H9 (cell line): ENCODE measurements at regions not wholly inside any gene's neighbourhood (a gene's known extent, or its start where the extent isn't known, plus 50 kb on each side); places are given as distances from the start of the nearest gene placed in this dataset.

Experiments
- DNase-seq: peaks from one replicate; pipeline ENCODE4 v3.0.0-alpha.2; 2017
- H2AFZ ChIP-seq: one replicate; pipeline ENCODE4 v1.6.1; 2013; ENCODE audit warnings: mild to moderate bottlenecking, low read length, control low read depth, moderate library complexity
- H2AK5ac ChIP-seq: 2 replicates; pipeline ENCODE4 v1.6.1; 2013; ENCODE audit warnings: low read length, control low read depth, mixed read lengths; ENCODE audit not compliant: insufficient read length
- H2BK120ac ChIP-seq: one replicate; pipeline ENCODE4 v1.6.1; 2013; ENCODE audit warnings: low read depth, mild to moderate bottlenecking, low read length, control low read depth, inconsistent platforms; ENCODE audit not compliant: poor library complexity, severe bottlenecking
- H2BK12ac ChIP-seq: 2 replicates; pipeline ENCODE4 v1.6.1; 2013; ENCODE audit warnings: low read length, control low read depth, mixed read lengths, low read depth; ENCODE audit not compliant: insufficient read length
- H2BK15ac ChIP-seq: 2 replicates; pipeline ENCODE4 v1.6.1; 2013; ENCODE audit warnings: low read depth, low read length, control low read depth
- H2BK20ac ChIP-seq: one replicate; pipeline ENCODE4 v1.6.1; 2013; ENCODE audit warnings: low read depth, mild to moderate bottlenecking, low read length, control low read depth, inconsistent platforms; ENCODE audit not compliant: poor library complexity, severe bottlenecking
- H2BK5ac ChIP-seq: 2 replicates; pipeline ENCODE4 v1.6.1; 2013; ENCODE audit warnings: low read length, control low read depth, mixed read lengths; ENCODE audit not compliant: insufficient read length
- H3K14ac ChIP-seq: 2 replicates; pipeline ENCODE4 v1.6.1; 2013; ENCODE audit warnings: low read length, control low read depth; ENCODE audit not compliant: insufficient read depth
- H3K18ac ChIP-seq: 2 replicates; pipeline ENCODE4 v1.6.1; 2013; ENCODE audit warnings: low read depth, mild to moderate bottlenecking, mixed read lengths, low read length, control low read depth; ENCODE audit not compliant: insufficient read length
- H3K23ac ChIP-seq: 2 replicates; pipeline ENCODE4 v1.6.1; 2013; ENCODE audit warnings: low read length, control low read depth, mixed read lengths, low read depth; ENCODE audit not compliant: insufficient read length
- H3K23me2 ChIP-seq: 2 replicates; pipeline ENCODE4 v1.6.1; 2013; ENCODE audit warnings: low read depth, mild to moderate bottlenecking, mixed read lengths, low read length, control low read depth; ENCODE audit not compliant: insufficient read length, poor library complexity, severe bottlenecking
- H3K27ac ChIP-seq: 2 replicates; pipeline ENCODE4 v1.5.1; 2013; ENCODE audit warnings: low read length, control low read depth, mixed read lengths, low read depth; ENCODE audit not compliant: insufficient read length
- H3K27me3 ChIP-seq: 2 replicates; pipeline ENCODE4 v1.6.1; 2013; ENCODE audit warnings: low read length, control low read depth, inconsistent platforms; ENCODE audit not compliant: insufficient read depth
- H3K4ac ChIP-seq: 2 replicates; pipeline ENCODE4 v1.6.1; 2013; ENCODE audit warnings: low read depth, mild to moderate bottlenecking, control low read depth, inconsistent platforms, low read length, moderate library complexity
- H3K4me1 ChIP-seq: 2 replicates; pipeline ENCODE4 v1.6.1; 2013; ENCODE audit warnings: low read length, control low read depth, inconsistent platforms; ENCODE audit not compliant: insufficient read depth
- H3K4me2 ChIP-seq: 2 replicates; pipeline ENCODE4 v1.6.1; 2013; ENCODE audit warnings: low read length, control low read depth, mixed read lengths; ENCODE audit not compliant: insufficient read length, insufficient read depth
- H3K56ac ChIP-seq: 2 replicates; pipeline ENCODE4 v1.6.1; 2013; ENCODE audit warnings: low read depth, mild to moderate bottlenecking, mixed read lengths, low read length, control low read depth; ENCODE audit not compliant: insufficient read length
- H3K79me1 ChIP-seq: 2 replicates; pipeline ENCODE4 v1.6.1; 2013; ENCODE audit warnings: low read depth, mild to moderate bottlenecking, moderate library complexity, low read length, control low read depth, inconsistent platforms; ENCODE audit not compliant: insufficient read depth, poor library complexity, severe bottlenecking
- H3K79me2 ChIP-seq: 2 replicates; pipeline ENCODE4 v1.6.1; 2013; ENCODE audit warnings: low read length, control low read depth, inconsistent platforms; ENCODE audit not compliant: insufficient read depth
- H3K9ac ChIP-seq: 2 replicates; pipeline ENCODE4 v1.6.1; 2013; ENCODE audit warnings: low read length, control low read depth, mixed read lengths; ENCODE audit not compliant: insufficient read length; ENCODE audit errors: extremely low read depth
- H3K9me3 ChIP-seq: one replicate; pipeline ENCODE4 v1.6.1; 2013; ENCODE audit warnings: low read depth, low read length, inconsistent platforms; ENCODE audit not compliant: control insufficient read depth
- H3T11ph ChIP-seq: one replicate; pipeline ENCODE4 v1.6.1; 2013; ENCODE audit warnings: mild to moderate bottlenecking, low read length, control low read depth, inconsistent platforms
- H4K20me1 ChIP-seq: one replicate; pipeline ENCODE4 v1.6.1; 2013; ENCODE audit not compliant: control insufficient read depth, insufficient read length, insufficient read depth
- H4K5ac ChIP-seq: 2 replicates; pipeline ENCODE4 v1.6.1; 2013; ENCODE audit warnings: low read depth, mild to moderate bottlenecking, mixed read lengths, low read length, control low read depth; ENCODE audit not compliant: insufficient read length
- H4K8ac ChIP-seq: replicated peaks from 2 replicates; pipeline ENCODE4 v1.6.1; 2013; ENCODE audit warnings: low read length, control low read depth, mixed read lengths, low read depth; ENCODE audit not compliant: insufficient read length
- H4K91ac ChIP-seq: 2 replicates; pipeline ENCODE4 v1.6.1; 2013; ENCODE audit warnings: low read depth, mild to moderate bottlenecking, moderate library complexity, mixed read lengths, low read length, control low read depth; ENCODE audit not compliant: insufficient read length
- H3K27ac Mint-ChIP-seq, 3 experiments: 2 replicates in 2 of 3; 3 replicates in 1 of 3; pipeline ENCODE4 v1.8.0; 2020 to 2021; ENCODE audit warnings: mixed read lengths in 3 of 3, mild to moderate bottlenecking in 1 of 3, moderate library complexity in 1 of 3
- H3K27me3 Mint-ChIP-seq: 2 replicates; pipeline ENCODE4 v1.8.0; 2021; ENCODE audit warnings: low read depth, mild to moderate bottlenecking, moderate library complexity, mixed read lengths
- H3K36me3 Mint-ChIP-seq, 3 experiments: 2 replicates in 2 of 3; 3 replicates in 1 of 3; pipeline ENCODE4 v1.8.0; 2020 to 2021; ENCODE audit warnings: low read depth in 3 of 3, mixed read lengths in 3 of 3; ENCODE audit not compliant: insufficient read depth in 1 of 3
- H3K4me1 Mint-ChIP-seq, 2 experiments: 2 replicates each; pipeline ENCODE4 v1.8.0; 2020; ENCODE audit warnings: mixed read lengths in 2 of 2
- H3K4me3 Mint-ChIP-seq, 2 experiments: 2 replicates in 1 of 2; 3 replicates in 1 of 2; pipeline ENCODE4 v1.8.0; 2020 to 2021; ENCODE audit warnings: mild to moderate bottlenecking in 2 of 2, mixed read lengths in 2 of 2, moderate library complexity in 1 of 2
- H3K9me3 Mint-ChIP-seq, 2 experiments: 2 replicates in 1 of 2; 3 replicates in 1 of 2; pipeline ENCODE4 v1.8.0; 2020; ENCODE audit warnings: mild to moderate bottlenecking in 2 of 2, mixed read lengths in 2 of 2, moderate library complexity in 1 of 2
- TF ChIP-seq, protein P1 (sequence below): fragments of 200-600 bp; sonication (generic); conservative IDR thresholded peaks from 3 replicates; pipeline ENCODE4 v1.8.0; 2021; ENCODE audit warnings: antibody characterized with exemption, mild to moderate bottlenecking

DNA sequence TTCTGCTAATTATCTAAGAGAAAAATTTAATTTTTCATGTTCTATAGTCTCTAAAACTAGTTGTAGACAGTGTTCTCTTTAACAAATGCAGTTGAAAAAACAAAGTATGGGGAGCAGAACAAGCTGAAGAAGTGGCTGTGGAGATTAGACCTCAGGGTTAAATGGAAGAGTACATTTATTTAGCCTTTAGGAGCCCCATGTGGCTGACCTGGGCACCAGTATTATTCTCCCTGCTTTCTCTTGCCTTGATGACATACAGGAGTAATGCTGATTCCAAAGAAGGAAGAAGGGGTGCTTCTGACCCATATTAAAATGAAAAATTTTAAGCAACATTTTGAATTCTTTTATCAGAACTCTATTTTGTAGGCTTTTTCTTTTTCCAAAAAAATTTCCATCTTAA lies 312.3 kb upstream of the RIOK2 start:
- Histone ChIP-seq H3K14ac (no peak overlapping the region), H2AFZ (no peak overlapping the region), H3K18ac (no peak overlapping the region), H4K5ac (no peak overlapping the region), H3K23ac (no peak overlapping the region), H3K56ac (no peak overlapping the region), H3K23me2 (no peaks in the 10 kb centered on the region), H4K91ac (no peak overlapping the region), H3K27me3 (no peaks in the 10 kb centered on the region), H3K9ac (no peak overlapping the region), H3T11ph (no peak overlapping the region), H3K9me3 (no peaks in the 10 kb centered on the region), H3K4me1 (no peaks in the 10 kb centered on the region), H2BK12ac (no peak overlapping the region), H3K79me1 (no peaks in the 10 kb centered on the region), H2AK5ac (no peak overlapping the region), H3K79me2 (no peaks in the 10 kb centered on the region), H2BK15ac (no peak overlapping the region), H3K27ac (no peak overlapping the region), H2BK20ac (no peak overlapping the region), H4K8ac (no peak overlapping the region), H2BK120ac (no peak overlapping the region), H3K4me2 (no peak overlapping the region), H3K4ac (no peak overlapping the region), H2BK5ac (no peak overlapping the region), H4K20me1 (no peaks in the 10 kb centered on the region)
- Mint-ChIP-seq H3K36me3 (no peaks in the 10 kb centered on the region), H3K27me3 (no peaks in the 10 kb centered on the region), H3K4me1 (peaks cover 2 to 4% of the 10 kb centered on the region in 2 experiments; a peak in 2 of 4 replicates), H3K9me3 (no peaks in the 10 kb centered on the region), H3K27ac (no peak overlapping the region), H3K4me3 (no peak overlapping the region)
- no peak for DNase-seq
- TF ChIP-seq, protein P1, sequence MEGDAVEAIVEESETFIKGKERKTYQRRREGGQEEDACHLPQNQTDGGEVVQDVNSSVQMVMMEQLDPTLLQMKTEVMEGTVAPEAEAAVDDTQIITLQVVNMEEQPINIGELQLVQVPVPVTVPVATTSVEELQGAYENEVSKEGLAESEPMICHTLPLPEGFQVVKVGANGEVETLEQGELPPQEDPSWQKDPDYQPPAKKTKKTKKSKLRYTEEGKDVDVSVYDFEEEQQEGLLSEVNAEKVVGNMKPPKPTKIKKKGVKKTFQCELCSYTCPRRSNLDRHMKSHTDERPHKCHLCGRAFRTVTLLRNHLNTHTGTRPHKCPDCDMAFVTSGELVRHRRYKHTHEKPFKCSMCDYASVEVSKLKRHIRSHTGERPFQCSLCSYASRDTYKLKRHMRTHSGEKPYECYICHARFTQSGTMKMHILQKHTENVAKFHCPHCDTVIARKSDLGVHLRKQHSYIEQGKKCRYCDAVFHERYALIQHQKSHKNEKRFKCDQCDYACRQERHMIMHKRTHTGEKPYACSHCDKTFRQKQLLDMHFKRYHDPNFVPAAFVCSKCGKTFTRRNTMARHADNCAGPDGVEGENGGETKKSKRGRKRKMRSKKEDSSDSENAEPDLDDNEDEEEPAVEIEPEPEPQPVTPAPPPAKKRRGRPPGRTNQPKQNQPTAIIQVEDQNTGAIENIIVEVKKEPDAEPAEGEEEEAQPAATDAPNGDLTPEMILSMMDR, result no peak
